Activated CD4-positive, alpha-beta T cell treated with anti-CD3 and anti-CD28 coated beads, Interleukin-2, amount 50 U/mL, for 48 hours (primary cell): ENCODE measurements at regions not wholly inside any gene's neighbourhood (a gene's known extent, or its start where the extent isn't known, plus 50 kb on each side); places are given as distances from the start of the nearest gene placed in this dataset.

Source experiments
- DNase-seq, 2 experiments: peaks; one replicate each; pipeline ENCODE4 v3.0.0-alpha.2; 2020

- no peak for DNase-seq
Observed at GRCh38 chr9:88737876-88738275, 202.9 kb downstream of the NXNL2 start.

GRCh38 chr9:88738709-88739108 lies 203.7 kb downstream of the NXNL2 start:
- DNase-seq = no peak

GRCh38 chr9:88739373-88739772 lies 204.4 kb downstream of the NXNL2 start:
- no peak for DNase-seq

DNA sequence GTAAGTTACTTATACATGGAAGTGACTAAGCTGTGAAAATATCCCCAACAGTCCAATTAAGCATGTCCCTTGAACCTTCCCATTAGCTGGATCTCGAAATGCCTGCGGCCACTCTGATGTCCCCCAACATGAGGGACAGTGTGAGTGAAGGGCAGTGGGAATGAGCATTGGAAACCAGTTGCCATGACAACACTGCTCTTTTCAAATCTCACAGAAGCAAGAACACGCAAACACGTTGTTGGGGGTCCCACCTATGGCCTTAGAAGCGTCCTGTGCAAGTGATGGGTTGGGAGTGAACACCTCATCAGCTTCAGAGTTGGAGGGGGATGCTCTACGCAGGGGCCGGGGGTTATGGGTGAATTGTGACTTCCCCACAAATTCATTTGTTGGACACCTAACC lies 205.9 kb downstream of the NXNL2 start:
- no peak for DNase-seq

- DNase-seq = peak; percentile 13 to 38
Observed at GRCh38 chr9:88741335-88741734, 206.4 kb downstream of the NXNL2 start.

DNA sequence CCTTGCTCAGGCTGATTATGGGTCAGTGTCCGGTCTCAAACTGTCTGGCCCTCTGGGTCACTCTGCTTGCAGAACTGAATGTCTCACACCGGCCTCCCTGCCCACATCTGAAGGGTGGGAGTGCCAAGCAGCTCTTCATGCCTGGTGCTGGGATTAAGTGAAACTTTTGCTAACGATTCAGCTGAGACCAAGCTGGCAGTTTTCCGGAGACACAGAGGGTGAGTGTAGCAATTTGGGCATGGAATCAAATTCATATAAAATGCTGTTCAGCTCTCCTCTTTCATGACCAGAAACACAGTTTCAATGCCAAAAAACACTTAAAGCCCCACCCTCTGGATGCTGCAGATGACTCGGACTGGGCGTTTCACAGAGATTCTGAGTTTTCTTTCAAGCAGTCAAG lies 207.5 kb downstream of the NXNL2 start:
- DNase-seq = no peak

- DNase-seq = no peak
Observed at GRCh38 chr9:88742905-88743304, 207.9 kb downstream of the NXNL2 start.

DNA sequence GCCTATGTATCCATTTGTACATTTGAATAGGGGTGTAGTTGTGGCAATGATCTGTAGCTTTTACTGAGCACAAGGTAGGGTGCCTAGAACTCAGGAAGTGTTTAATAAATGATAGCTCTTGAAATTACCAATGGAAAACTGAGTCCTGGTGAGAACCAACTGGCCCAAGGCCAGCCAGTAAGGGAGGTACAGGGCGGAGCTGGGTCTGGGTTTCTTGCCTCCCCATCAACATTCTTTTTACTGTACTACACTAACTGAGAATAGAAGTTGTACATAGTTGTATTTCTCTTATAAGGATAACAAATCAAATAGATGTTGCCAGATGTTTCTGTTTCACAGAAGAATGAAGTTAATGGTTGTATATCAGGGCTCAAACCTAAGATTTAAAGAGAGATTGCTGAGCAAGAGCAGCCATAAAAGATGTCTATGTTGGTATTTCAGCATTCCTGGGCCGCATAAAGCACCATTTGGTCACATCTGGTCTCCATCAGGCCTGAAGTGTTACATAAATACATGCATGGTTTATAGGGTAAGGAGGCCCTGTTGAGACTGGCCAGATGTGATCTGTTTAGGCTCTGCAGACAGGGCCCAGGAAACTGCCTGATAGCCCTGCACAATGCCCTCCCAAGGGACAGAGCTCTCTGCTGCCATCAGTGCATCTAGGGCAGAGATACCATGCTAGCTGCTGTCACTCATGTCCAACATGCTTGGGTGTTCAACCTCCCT lies 210.5 kb downstream of the NXNL2 start:
- DNase-seq = no peak

GRCh38 chr9:88746029-88746742 lies 211.2 kb downstream of the NXNL2 start:
- no peak for DNase-seq

DNA sequence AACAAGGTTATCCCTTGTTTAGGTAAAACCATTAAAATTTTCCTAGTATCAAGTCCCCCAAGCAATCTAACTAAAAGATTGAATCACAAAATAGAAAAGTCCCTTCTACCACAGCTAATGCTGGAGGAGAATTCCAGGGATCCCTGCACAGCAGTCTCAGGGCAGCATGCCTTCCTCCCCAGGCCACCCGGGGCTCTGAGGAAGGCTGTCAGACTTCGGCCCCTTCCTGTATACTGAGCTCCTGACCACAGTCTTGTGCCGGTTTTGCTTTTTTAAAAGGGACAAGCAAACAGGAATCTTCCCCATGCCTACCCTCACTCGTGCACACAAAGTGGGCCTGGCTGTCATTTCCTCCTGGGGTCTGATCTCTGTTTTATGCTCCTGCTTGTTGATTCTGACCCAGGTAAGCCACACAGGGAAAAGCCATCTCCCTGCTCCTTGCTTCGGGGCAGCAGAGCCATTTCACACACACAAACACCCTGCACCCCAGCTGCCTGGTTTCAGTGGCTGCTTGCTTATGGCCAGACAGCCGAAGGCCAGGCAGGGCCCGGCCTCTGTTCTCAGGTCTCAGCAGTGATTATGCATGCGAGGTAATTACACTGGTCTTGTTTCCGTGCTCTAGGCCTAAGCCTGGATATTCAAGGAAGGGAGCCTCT lies 211.9 kb downstream of the NXNL2 start:
- no peak for DNase-seq

DNA sequence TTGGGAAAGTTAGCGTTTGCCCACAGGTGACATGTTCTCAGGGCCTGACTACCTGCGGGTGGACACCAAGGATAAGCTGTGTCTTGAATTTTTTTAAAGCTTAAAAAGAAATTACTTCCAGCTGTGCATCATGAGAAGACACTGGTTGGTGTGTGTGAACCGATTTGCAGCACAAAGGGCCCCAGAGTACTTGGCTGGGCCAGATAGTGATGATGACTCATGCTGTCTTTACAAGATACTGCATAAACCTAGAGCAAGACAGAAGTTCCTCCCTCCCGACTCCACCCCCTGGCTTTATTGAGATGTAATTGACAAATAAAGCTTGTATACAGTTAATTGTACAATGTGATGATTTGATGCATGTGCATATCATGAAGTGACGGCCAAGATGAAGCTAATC lies 212.8 kb downstream of the NXNL2 start:
- DNase-seq = no peak

DNA sequence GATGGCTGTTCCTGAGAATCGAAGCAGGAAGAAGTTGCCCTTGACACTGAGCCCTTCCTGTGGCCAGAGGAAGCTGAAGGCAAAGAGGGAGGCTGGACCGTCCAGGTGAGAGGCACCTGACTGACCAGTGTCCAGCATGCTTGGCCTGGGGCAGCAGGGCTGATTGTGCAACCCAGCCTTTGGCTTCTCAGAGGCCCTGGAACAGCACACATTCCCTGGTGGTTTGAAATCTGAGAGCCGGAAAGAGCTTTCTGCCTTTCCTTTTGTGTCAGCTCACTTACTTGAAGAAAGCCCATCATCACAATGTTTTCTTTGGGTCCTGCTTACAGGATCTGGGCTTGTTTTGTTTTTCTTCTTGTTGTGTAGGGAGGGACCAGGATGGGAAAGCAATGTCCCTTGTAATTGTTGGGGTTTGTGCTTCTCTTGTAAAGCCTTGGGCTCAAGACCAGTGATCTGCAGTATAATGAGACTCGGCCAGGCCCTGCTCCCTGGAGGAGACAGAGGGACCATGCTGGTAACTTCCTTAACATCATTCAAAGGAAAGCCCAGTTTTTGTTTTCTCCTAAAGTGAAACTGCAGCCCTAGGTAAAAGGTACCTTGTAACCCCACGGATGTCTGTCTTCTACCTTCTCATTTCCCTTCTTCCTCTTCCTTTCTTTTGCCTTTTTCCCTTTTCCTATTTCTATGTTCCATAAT lies 213.7 kb downstream of the NXNL2 start:
- no peak for DNase-seq

GRCh38 chr9:88749420-88749819 lies 214.4 kb downstream of the NXNL2 start:
- no peak for DNase-seq

- DNase-seq = no peak
Observed at GRCh38 chr9:88750832-88751360, 215.9 kb downstream of the NXNL2 start.

DNA sequence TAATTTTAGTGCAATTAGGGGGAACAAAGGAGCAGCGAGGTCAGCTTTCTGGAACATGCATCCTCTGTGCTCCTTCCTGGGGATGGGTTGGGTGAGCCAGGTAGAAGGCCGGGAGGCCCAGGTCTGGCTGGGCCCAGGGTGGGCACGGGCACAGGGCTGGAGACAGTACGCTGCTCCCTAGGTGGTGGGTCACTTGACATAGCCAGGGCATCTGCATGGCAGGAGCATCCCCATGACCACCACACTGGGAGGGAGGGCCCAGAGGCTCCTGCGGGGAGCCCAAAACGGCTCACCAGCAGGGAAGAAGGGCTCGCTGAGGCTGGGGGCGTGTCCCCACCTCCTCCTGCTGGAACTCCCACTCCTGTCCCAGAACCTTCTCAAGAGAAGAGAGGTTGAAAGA lies 216.8 kb downstream of the NXNL2 start:
- DNase-seq = no peak

GRCh38 chr9:88753691-88754367 lies 218.9 kb downstream of the NXNL2 start:
- no peak for DNase-seq

GRCh38 chr9:88754452-88754851 lies 219.5 kb downstream of the NXNL2 start:
- DNase-seq = no peak

GRCh38 chr9:88754886-88755285 lies 219.9 kb downstream of the NXNL2 start:
- no peak for DNase-seq

DNA sequence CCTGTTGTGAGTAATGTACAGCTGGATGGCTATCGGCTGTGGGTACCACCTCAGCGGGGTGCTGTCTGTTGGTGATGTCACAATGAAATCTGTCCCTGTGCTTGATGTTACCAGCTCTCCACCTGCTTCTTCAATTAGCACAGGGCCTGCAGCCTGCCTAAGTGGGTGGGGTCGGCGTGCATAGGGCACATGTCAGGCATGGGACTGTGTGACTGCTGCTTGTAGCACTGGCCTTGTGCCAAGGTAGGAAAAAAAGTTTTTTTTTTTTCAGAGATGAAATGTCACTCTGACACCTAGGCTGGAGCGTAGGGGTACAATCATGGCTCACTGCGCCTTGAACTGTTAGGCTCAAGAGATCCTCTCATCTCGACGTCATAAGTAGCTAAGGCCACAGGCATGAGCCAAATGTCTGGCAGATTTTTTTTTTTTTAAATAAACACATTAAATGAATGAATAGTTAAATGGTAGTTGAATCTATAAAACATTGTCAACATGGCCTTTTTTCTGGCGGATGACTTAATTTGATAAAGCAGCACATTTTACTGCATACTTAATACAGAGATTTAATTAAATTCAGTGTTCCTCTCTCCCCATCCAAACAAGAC lies 222.5 kb downstream of the NXNL2 start:
- no peak for DNase-seq

DNA sequence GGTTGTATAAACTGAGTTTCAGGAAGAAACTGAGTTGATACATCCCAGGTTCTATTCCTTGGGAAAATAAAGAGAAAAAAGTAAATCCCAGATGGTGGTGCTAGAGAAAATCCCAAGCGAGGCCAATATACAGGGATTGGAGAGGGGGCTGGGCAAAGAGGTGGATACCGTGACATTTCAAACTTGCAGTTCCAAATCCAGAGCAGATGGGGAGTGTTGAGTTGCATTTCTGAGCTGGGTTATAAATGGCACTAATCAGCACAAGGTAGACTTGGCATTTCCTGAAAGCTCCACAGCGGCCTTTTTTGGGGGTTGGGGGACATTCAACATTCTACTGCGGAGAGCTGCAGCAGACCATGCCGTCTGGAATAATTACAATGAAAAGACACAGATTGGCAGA lies 224.4 kb downstream of the NXNL2 start:
- no peak for DNase-seq

DNA sequence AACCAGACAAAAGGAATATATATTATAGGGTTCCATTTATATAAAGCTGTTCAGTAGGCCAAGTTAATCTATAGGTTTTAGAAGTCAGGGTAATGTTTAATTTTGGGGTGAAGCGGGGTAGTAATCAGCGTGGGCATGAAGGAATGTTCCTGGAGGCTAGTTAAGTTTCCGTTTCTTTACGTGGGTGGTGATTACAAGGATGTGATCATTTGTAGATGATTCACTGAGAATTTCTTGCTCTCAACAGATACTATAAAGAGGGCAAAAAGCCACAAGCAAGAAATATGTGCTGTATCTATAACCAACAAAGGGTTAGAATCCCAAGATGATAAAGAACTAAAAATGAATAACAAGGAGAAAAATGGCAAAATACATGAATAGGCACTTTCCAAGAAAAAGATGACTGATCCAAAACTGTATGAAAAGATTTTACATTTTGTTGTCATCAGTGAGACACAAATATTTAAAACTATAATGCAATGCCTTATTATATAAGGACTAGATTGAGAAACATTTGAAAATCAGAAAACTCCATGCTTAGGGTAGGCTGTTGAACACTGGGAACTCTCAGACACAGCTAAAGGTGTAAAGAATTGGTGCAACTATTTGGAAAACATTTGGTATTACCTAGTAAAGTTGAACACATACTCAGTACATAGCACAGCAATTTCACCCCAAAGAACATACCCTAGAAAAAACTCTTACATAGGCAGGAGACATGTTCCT lies 224.3 kb upstream of the S1PR3 start:
- no peak for DNase-seq

DNA sequence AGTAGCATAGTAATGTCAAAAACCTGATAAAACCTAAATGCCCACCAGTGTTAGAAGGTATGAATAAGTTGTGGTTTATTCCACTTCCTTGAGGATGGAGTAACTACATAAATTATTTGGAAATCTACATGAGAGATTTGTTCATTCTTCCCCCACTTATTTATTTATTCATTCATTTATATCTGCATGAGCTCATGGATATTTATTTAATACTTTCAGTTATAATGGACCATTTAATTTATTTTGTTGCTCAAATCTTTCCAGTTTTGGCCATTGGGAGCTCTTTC lies 223.8 kb upstream of the S1PR3 start:
- DNase-seq = no peak
